ENCODE measurements at regions not wholly inside any gene's neighbourhood (a gene's known extent, or its start where the extent isn't known, plus 50 kb on each side); places are given as distances from the start of the nearest gene placed in this dataset.
A peak's percentile ranks its signal among the peaks of the same experiment; 100 is the strongest.

GRCh38 chr1:177784936-177785335 lies 184.9 kb downstream of the SEC16B start:
- Histone ChIP-seq H3K4me1 (no peaks in the 10 kb centered on the region), H3K36me3 (replicated peaks in 1 of 2; ENCODE audit: insufficient read depth in 1 of 2, low read depth in 2 of 2) (no peaks in the 10 kb centered on the region), H3K9me3 (no peaks in the 10 kb centered on the region), H3K27ac (no peak overlapping the region), H3K4me3 (no peak overlapping the region), H3K27me3 (no peaks in the 10 kb centered on the region)
- WGBS, 2 donors = 69 to 78% methylated on average over 1 of the region's 1 CpG
- ATAC-seq (no peak), DNase-seq (no peak)
- TF ChIP-seq CTCF (IDR thresholded peaks at IDR 0.05) = no peak
- no peak for TF ChIP-seq POLR2A (IDR thresholded peaks at IDR 0.05)
- intact Hi-C loops (cut with DNase I) = no loop called here

DNA sequence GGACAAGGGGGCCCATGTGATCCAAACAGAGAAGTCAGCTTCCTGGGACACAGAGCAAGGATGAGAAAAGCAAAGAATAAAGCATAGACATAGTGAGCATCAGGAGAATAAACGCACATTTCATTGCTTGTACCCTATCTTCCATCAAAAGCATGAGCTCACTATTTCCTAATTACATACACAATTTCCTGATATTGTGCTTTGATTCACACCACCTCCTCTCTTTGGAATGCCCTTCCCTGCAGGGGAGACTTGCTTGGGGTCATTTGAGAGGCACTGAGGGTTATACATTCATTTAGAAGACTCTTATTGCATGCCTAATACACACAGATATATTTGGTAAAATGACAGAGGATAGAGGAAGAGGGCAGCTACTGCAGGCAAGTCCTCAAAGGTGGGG lies 185.4 kb downstream of the SEC16B start:
- Histone ChIP-seq H3K4me3 (no peak overlapping the region), H3K27me3 (no peaks in the 10 kb centered on the region), H3K4me1 (no peaks in the 10 kb centered on the region), H3K9me3 (no peaks in the 10 kb centered on the region), H3K36me3 (replicated peaks in 1 of 2; ENCODE audit: insufficient read depth in 1 of 2, low read depth in 2 of 2) (no peaks in the 10 kb centered on the region), H3K27ac (no peak overlapping the region)
- 81 to 90% methylated on average over 1 of the region's 1 CpG for WGBS, 2 donors
- no peak for DNase-seq
- no peak for ATAC-seq
- TF ChIP-seq POLR2A (IDR thresholded peaks at IDR 0.05) (no peak), CTCF (IDR thresholded peaks at IDR 0.05) (no peak)
- intact Hi-C loops (cut with DNase I) = no loop called here

- no peak for ATAC-seq
- H3K36me3 ChIP-seq (replicated peaks in 1 of 2; ENCODE audit: insufficient read depth in 1 of 2, low read depth in 2 of 2) = no peaks in the 10 kb centered on the region
These were observed 186.8 kb downstream of the SEC16B start for GRCh38 chr1:177783051-177783450.

GRCh38 chr1:177780096-177780700 lies 189.7 kb downstream of the SEC16B start:
- Histone ChIP-seq H3K27me3 (no peaks in the 10 kb centered on the region), H3K4me1 (no peaks in the 10 kb centered on the region), H3K9me3 (no peaks in the 10 kb centered on the region), H3K4me3 (no peak overlapping the region), H3K36me3 (replicated peaks in 1 of 2; ENCODE audit: insufficient read depth in 1 of 2, low read depth in 2 of 2) (no peaks in the 10 kb centered on the region), H3K27ac (no peak overlapping the region)
- ATAC-seq = no peak
- intact Hi-C loops (cut with DNase I) = no loop called here
- WGBS, 2 donors = 20 to 25% methylated on average over 5 of the region's 5 CpGs
- DNase-seq = peak in 2 of 4 donors; percentile 23 to 34
- peak in 6 of 7 experiments; percentile 32 to 67 (median 59) for TF ChIP-seq CTCF (IDR thresholded peaks at IDR 0.05)
- TF ChIP-seq POLR2A (IDR thresholded peaks at IDR 0.05) = no peak

More at GRCh38 chr1:177783051-177783450, 186.8 kb downstream of the SEC16B start:
- TF ChIP-seq POLR2A (IDR thresholded peaks at IDR 0.05) (no peak), CTCF (IDR thresholded peaks at IDR 0.05) (no peak)
- no peak overlapping the region for H3K4me3 ChIP-seq
- DNase-seq = no peak
- intact Hi-C loops (cut with DNase I) = no loop called here
- no peaks in the 10 kb centered on the region for H3K27me3 ChIP-seq
- no peak overlapping the region for H3K27ac ChIP-seq
- 65 to 78% methylated on average over 4 of the region's 4 CpGs for WGBS, 2 donors
- H3K4me1 ChIP-seq = no peaks in the 10 kb centered on the region
- H3K9me3 ChIP-seq = no peaks in the 10 kb centered on the region
